A549 (cell line): ENCODE measurements at regions not wholly inside any gene's neighbourhood (a gene's known extent, or its start where the extent isn't known, plus 50 kb on each side); places are given as distances from the start of the nearest gene placed in this dataset.

Experiments
- ATAC-seq, 2 experiments: fragments of 200-7000 bp in 1 of 2; fragments of >200 bp in 1 of 2; cut with Nextera tagmentation in 1 of 2; cut with Tn5 transposase in 1 of 2; 3 replicates each; pipeline versions ENCODE4 v1.8.0 to v1.9.1; 2018 to 2020; ENCODE audit warnings: mild to moderate bottlenecking in 1 of 2, moderate library complexity in 1 of 2
- CTCF ChIA-PET: fragments of 300-600 bp; sonication (Branson Sonifier 250); formaldehyde crosslinking; extraction: SDS; loops from one replicate; lab custom pipeline; 2021; ENCODE audit warnings: antibody characterized with exemption, inconsistent platforms; lab: Yijun Ruan, JAX
- POLR2A ChIA-PET: fragments of 350-600 bp; formaldehyde crosslinking; extraction: SDS; loops from one replicate; lab custom pipeline; 2021; ENCODE audit warnings: antibody characterized with exemption, inconsistent platforms; lab: Yijun Ruan, JAX
- DNase-seq, 2 experiments: peaks; one replicate each; pipeline versions ENCODE4 v3.0.0 to v3.0.0-alpha.2; 2011 to 2016; ENCODE audit warnings: low read depth in 1 of 2, low spot score in 1 of 2
- FAIRE-seq: peaks from 2 replicates; lab custom pipeline; 2011; peaks lifted over from hg19 to GRCh38; lab: Jason Lieb, UNC
- H3K27ac ChIP-seq, 2 experiments: fragments of >200 bp; sonication (Bioruptor Twin); formaldehyde crosslinking; 3 replicates each; pipeline ENCODE4 v1.5.1; 2016 to 2017
- H3K4me1 ChIP-seq: fragments of >200 bp; sonication (Bioruptor Twin); formaldehyde crosslinking; 3 replicates; pipeline ENCODE4 v1.6.1; 2016
- H3K4me2 ChIP-seq: fragments of >200 bp; sonication (Bioruptor Twin); formaldehyde crosslinking; 3 replicates; pipeline ENCODE4 v1.6.1; 2016
- H3K4me3 ChIP-seq: fragments of >200 bp; sonication (Bioruptor Twin); formaldehyde crosslinking; 3 replicates; pipeline ENCODE4 v1.5.1; 2016
- H3K9me3 ChIP-seq: fragments of >200 bp; sonication (Bioruptor Twin); formaldehyde crosslinking; 3 replicates; pipeline ENCODE4 v1.6.1; 2016
- CBX2 ChIP-seq: fragments of 200-600 bp; sonication (generic); IDR thresholded peaks from 2 replicates; pipeline ENCODE4 v1.6.1; 2016; ENCODE audit warnings: low read depth, mild to moderate bottlenecking, borderline replicate concordance
- CEBPB ChIP-seq, 2 experiments: fragments of >200 bp in 1 of 2; sonication (Bioruptor Twin) in 1 of 2; formaldehyde crosslinking in 1 of 2; IDR thresholded peaks; 2 replicates each; pipeline ENCODE4 v1.6.1; 2012 to 2016
- CHD2 ChIP-seq: fragments of 150-350 bp; IDR thresholded peaks from 2 replicates; pipeline ENCODE4 v1.6.1; 2014; ENCODE audit warnings: low read length; ENCODE audit not compliant: partially characterized antibody
- EHMT2 ChIP-seq: fragments of 200-600 bp; sonication (generic); IDR thresholded peaks from 2 replicates; pipeline ENCODE4 v1.6.1; 2016; ENCODE audit warnings: antibody characterized with exemption, low read depth, mild to moderate bottlenecking, moderate library complexity
- FOSB ChIP-seq: fragments of 250-450 bp; sonication (Bioruptor Pico); IDR thresholded peaks from 2 replicates; pipeline ENCODE4 v1.5.0; 2020; ENCODE audit warnings: mild to moderate bottlenecking, moderate library complexity
- HOXA7 ChIP-seq: fragments of 250-450 bp; sonication (Bioruptor Pico); IDR thresholded peaks from 2 replicates; pipeline ENCODE4 v1.5.0; 2020; ENCODE audit warnings: mild to moderate bottlenecking, moderate library complexity
- HOXB5 ChIP-seq: fragments of 250-450 bp; sonication (Bioruptor Pico); IDR thresholded peaks from 2 replicates; pipeline ENCODE4 v1.5.0; 2020; ENCODE audit warnings: mild to moderate bottlenecking, moderate library complexity
- JUN ChIP-seq, 2 experiments: fragments of >200 bp; sonication (Bioruptor Twin); formaldehyde crosslinking; IDR thresholded peaks; 2 replicates in 1 of 2; 3 replicates in 1 of 2; pipeline ENCODE4 v1.6.1; 2016 to 2017
- JUNB ChIP-seq: fragments of >200 bp; sonication (Bioruptor Twin); formaldehyde crosslinking; IDR thresholded peaks from 2 replicates; pipeline ENCODE4 v1.6.1; 2016
- KDM1A ChIP-seq: fragments of 200-600 bp; sonication (generic); IDR thresholded peaks from 2 replicates; pipeline ENCODE4 v1.6.1; 2016; ENCODE audit warnings: low read depth, mild to moderate bottlenecking
- MAZ ChIP-seq: fragments of 150-350 bp; IDR thresholded peaks from 2 replicates; pipeline ENCODE4 v1.6.1; 2014; ENCODE audit warnings: antibody characterized with exemption, low read depth, low read length, borderline replicate concordance
- POLR2AphosphoS2 ChIP-seq: conservative IDR thresholded peaks from 2 replicates; pipeline ENCODE4 v1.6.1; 2012; ENCODE audit warnings: low read length, improper control_type of control experiment, inconsistent platforms
- RCOR1 ChIP-seq: fragments of 150-350 bp; IDR thresholded peaks from 2 replicates; pipeline ENCODE4 v1.6.1; 2014; ENCODE audit warnings: antibody characterized with exemption, low read length, low read depth
- TFCP2L1 ChIP-seq: fragments of 250-450 bp; sonication (Bioruptor Pico); IDR thresholded peaks from 2 replicates; pipeline ENCODE4 v1.5.0; 2021; ENCODE audit warnings: mild to moderate bottlenecking
- ZFP36 ChIP-seq: fragments of 450-650 bp; IDR thresholded peaks from 2 replicates; pipeline ENCODE4 v1.6.1; 2014; ENCODE audit warnings: borderline replicate concordance; ENCODE audit not compliant: partially characterized antibody
- ZSCAN20 ChIP-seq: fragments of 250-450 bp; sonication (Bioruptor Pico); IDR thresholded peaks from 2 replicates; pipeline ENCODE4 v1.8.0; 2022; ENCODE audit warnings: mild to moderate bottlenecking, moderate library complexity
- WGBS: methylation state at CpG from one replicate; pipeline ENCODE4 v1.1.6; 2017; ENCODE audit errors: missing lambda C conversion rate; 5-methylcytosine and 5-hydroxymethylcytosine counted together
- TF ChIP-seq, protein P1 (sequence below): fragments of 250-450 bp; sonication (Bioruptor Pico); IDR thresholded peaks from 2 replicates; pipeline ENCODE4 v1.5.0; 2021; ENCODE audit warnings: mild to moderate bottlenecking, moderate library complexity, borderline replicate concordance
- TF ChIP-seq, protein P2 (sequence below): fragments of 450-650 bp; IDR thresholded peaks from 2 replicates; pipeline ENCODE4 v1.6.1; 2014; ENCODE audit warnings: antibody characterized with exemption
- TF ChIP-seq, protein P3 (sequence below): IDR thresholded peaks from 2 replicates; pipeline ENCODE4 v1.6.1; 2012

DNA sequence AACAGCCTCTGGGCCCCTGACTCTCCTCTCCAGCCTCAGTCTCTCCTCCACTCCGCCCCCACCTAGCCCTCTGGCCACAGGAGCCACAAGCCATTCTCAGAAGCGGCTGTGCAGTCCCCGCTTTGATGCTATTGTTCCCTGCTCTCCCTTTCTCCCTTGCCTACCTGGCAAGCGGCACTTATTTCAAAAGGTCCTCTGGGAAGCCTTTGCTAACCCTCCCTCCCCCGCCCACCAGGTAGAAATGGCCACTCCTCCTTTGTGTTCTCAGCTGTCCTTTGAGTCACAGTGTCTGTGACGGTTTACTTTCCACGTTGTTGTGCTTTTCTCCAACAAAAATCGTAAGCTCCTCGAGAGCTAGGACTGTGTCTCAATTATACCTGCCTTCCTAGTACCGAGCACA is 338.4 kb upstream of the PROX1 start:
- H3K4me2 ChIP-seq: no peak overlapping the region
- FAIRE-seq: no peak
- 12% methylated on average over 10 of the region's 10 CpGs for WGBS
- no peak for ATAC-seq
- no peak for TF ChIP-seq CBX2
- no peak overlapping the region for H3K4me3 ChIP-seq
- no peak for DNase-seq
- no peaks in the 10 kb centered on the region for H3K9me3 ChIP-seq
- CTCF ChIA-PET: no interaction called here
- H3K27ac ChIP-seq: no peak overlapping the region
- no peaks in the 10 kb centered on the region for H3K4me1 ChIP-seq
- POLR2A ChIA-PET: no interaction called here

DNA sequence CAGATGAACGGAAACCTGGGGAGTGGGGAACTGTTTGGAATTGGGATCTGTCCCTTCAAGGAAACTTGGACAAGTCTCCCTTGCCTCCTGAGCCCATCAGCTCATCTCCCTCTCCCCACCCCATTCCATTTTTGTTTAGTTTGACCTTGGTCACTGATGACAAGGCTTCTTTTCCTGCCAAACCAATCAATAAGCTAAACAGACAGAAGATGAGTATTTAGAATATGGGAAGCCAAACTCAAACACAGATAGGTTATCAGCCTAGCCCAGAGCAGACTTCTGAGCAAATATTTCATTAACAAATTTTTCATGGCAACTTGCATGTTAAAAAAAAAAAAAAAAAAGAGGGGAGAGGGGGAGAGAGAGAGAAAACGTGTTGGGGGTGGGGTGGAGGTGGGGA is 337.2 kb upstream of the PROX1 start:
- Histone ChIP-seq H3K4me2 (no peak overlapping the region), H3K9me3 (no peaks in the 10 kb centered on the region), H3K4me3 (no peak overlapping the region), H3K27ac (no peak overlapping the region), H3K4me1 (no peaks in the 10 kb centered on the region)
- ATAC-seq (no peak), DNase-seq (no peak), FAIRE-seq (no peak)
- no peak for TF ChIP-seq KDM1A
- no peak for TF ChIP-seq HOXB5
- TF ChIP-seq, protein P1, sequence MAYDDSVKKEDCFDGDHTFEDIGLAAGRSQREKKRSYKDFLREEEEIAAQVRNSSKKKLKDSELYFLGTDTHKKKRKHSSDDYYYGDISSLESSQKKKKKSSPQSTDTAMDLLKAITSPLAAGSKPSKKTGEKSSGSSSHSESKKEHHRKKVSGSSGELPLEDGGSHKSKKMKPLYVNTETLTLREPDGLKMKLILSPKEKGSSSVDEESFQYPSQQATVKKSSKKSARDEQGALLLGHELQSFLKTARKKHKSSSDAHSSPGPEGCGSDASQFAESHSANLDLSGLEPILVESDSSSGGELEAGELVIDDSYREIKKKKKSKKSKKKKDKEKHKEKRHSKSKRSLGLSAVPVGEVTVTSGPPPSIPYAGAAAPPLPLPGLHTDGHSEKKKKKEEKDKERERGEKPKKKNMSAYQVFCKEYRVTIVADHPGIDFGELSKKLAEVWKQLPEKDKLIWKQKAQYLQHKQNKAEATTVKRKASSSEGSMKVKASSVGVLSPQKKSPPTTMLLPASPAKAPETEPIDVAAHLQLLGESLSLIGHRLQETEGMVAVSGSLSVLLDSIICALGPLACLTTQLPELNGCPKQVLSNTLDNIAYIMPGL (CRISPR knock-in tag): no peak
- TF ChIP-seq HOXA7 (CRISPR knock-in tag): no peak
- TF ChIP-seq JUN (IDR thresholded peaks at IDR 0.05): no peak
- TF ChIP-seq FOSB: no peak
- TF ChIP-seq TFCP2L1: no peak
- no peak for TF ChIP-seq EHMT2
- TF ChIP-seq, protein P2, sequence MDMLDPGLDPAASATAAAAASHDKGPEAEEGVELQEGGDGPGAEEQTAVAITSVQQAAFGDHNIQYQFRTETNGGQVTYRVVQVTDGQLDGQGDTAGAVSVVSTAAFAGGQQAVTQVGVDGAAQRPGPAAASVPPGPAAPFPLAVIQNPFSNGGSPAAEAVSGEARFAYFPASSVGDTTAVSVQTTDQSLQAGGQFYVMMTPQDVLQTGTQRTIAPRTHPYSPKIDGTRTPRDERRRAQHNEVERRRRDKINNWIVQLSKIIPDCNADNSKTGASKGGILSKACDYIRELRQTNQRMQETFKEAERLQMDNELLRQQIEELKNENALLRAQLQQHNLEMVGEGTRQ: no peak
- TF ChIP-seq ZFP36: no peak
- no peak for TF ChIP-seq MAZ
- TF ChIP-seq CEBPB (IDR thresholded peaks at IDR 0.05): no peak
- ChIA-PET CTCF (interaction anchor here (1.2 kb wide), 1 partner anchor 47 kb away, joined by 3 read pairs; no protein-coding TSS in a partner anchor), POLR2A (no interaction called here)
- 32% methylated on average over 1 of the region's 2 CpGs for WGBS

DNA sequence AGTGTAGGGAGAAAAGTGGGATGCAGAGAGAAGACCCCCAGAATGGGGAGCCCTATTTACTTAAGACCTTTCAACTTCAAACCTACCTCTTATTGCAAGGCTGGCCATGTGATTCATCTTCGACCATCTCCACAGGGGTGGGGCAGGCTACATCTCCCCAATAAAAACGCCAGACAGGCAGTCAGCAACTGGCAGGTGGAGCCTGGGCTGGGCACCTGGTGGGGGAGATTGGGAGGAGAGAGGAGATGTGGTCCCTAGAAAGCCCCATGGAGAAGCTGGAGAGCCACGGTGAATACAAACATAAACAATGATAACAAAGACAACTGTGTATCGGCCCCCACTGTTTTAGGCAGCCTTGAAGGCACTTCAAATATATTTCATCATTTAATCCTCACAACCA is 336.7 kb upstream of the PROX1 start:
- no peak for DNase-seq
- Histone ChIP-seq H3K9me3 (no peaks in the 10 kb centered on the region), H3K4me2 (no peak overlapping the region), H3K4me3 (no peak overlapping the region), H3K4me1 (no peaks in the 10 kb centered on the region), H3K27ac (no peak overlapping the region)
- no peak for FAIRE-seq
- 7% methylated on average over 4 of the region's 4 CpGs for WGBS
- no peak for TF ChIP-seq JUNB
- TF ChIP-seq HOXB5: no peak
- TF ChIP-seq, protein P3, sequence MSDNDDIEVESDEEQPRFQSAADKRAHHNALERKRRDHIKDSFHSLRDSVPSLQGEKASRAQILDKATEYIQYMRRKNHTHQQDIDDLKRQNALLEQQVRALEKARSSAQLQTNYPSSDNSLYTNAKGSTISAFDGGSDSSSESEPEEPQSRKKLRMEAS: no peak
- TF ChIP-seq POLR2AphosphoS2: no peak
- no peak for TF ChIP-seq CHD2
- no peak for TF ChIP-seq RCOR1
- no peak for TF ChIP-seq ZSCAN20 (CRISPR knock-in tag)
- TF ChIP-seq, protein P1 (CRISPR knock-in tag): no peak
- no peak for TF ChIP-seq TFCP2L1
- ChIA-PET POLR2A (no interaction called here), CTCF (interaction anchor here (1.2 kb wide), 1 partner anchor 46 kb away, joined by 3 read pairs; no protein-coding TSS in a partner anchor)
- no peak for ATAC-seq
